K562 (cell line): ENCODE measurements at regions not wholly inside any gene's neighbourhood (a gene's known extent, or its start where the extent isn't known, plus 50 kb on each side); places are given as distances from the start of the nearest gene placed in this dataset.

Source experiments
- ATF4 ChIP-seq: fragments of 450-650 bp; formaldehyde crosslinking; IDR thresholded peaks from 2 replicates; pipeline ENCODE4 v1.4.0; 2022; ENCODE audit warnings: mild to moderate bottlenecking, moderate library complexity
- ETV1 ChIP-seq: fragments of 450-650 bp; conservative IDR thresholded peaks from 2 replicates; pipeline ENCODE4 v1.6.1; 2016; ENCODE audit warnings: missing genetic modification characterization, control low read depth, low read depth, missing compliant biosample characterization
- MYC ChIP-seq, 2 experiments: fragments of 250-450 bp in 1 of 2; sonication (Bioruptor Pico) in 1 of 2; IDR thresholded peaks; 2 replicates each; pipeline versions ENCODE4 v1.5.1 to v1.6.1; 2012 to 2021; ENCODE audit warnings: low read depth in 2 of 2, borderline replicate concordance in 1 of 2, improper control_type of control experiment in 1 of 2, low read length in 1 of 2, mild to moderate bottlenecking in 1 of 2, moderate library complexity in 1 of 2
- PCBP2 ChIP-seq: fragments of 200-400 bp; formaldehyde crosslinking; IDR thresholded peaks from 2 replicates; pipeline ENCODE4 v1.6.1; 2018; ENCODE audit warnings: low read length, low read depth, mild to moderate bottlenecking, moderate library complexity; ENCODE audit not compliant: poor library complexity, severe bottlenecking
- REST ChIP-seq, 2 experiments: fragments of 450-650 bp; formaldehyde crosslinking in 1 of 2; IDR thresholded peaks; 2 replicates each; pipeline versions ENCODE4 v1.4.0 to v1.6.1; 2014 to 2020; ENCODE audit warnings: mild to moderate bottlenecking in 2 of 2, borderline replicate concordance in 1 of 2, low read depth in 1 of 2
- TAF7 ChIP-seq: fragments of 450-650 bp; IDR thresholded peaks from 2 replicates; pipeline ENCODE4 v1.6.1; 2016; ENCODE audit warnings: missing genetic modification characterization, missing compliant biosample characterization
- TSHZ1 ChIP-seq: fragments of 250-450 bp; sonication (Bioruptor Pico); IDR thresholded peaks from 2 replicates; pipeline ENCODE4 v1.4.0; 2020; ENCODE audit warnings: mild to moderate bottlenecking, moderate library complexity
- ZNF175 ChIP-seq: fragments of 200-800 bp; sonication (Bioruptor generic); IDR thresholded peaks from 2 replicates; pipeline ENCODE4 v1.6.1; 2016; ENCODE audit warnings: low read depth, mild to moderate bottlenecking, missing genetic modification characterization, missing compliant biosample characterization
- ZNF239 ChIP-seq: fragments of 250-450 bp; sonication (Bioruptor Pico); IDR thresholded peaks from 2 replicates; pipeline ENCODE4 v1.4.0; 2020; ENCODE audit warnings: mild to moderate bottlenecking

- TF ChIP-seq REST (IDR thresholded peaks at IDR 0.05; ENCODE audit: borderline replicate concordance) (peak; percentile 88), REST (CRISPR knock-in tag; IDR thresholded peaks at IDR 0.05; ENCODE audit: low read depth) (0 out of 2 replicates have a peak, but pooled peaks have one; percentile 61), ZNF239 (CRISPR knock-in tag) (peak; percentile 89), PCBP2 (no peak), ZNF175 (CRISPR knock-in tag) (peak; percentile 99), TSHZ1 (CRISPR knock-in tag) (peak; percentile 91), ATF4 (CRISPR knock-in tag) (peak; percentile 71), MYC (IDR thresholded peaks at IDR 0.05; ENCODE audit: low read depth, low read length) (peak; percentile 86), MYC (CRISPR knock-in tag; IDR thresholded peaks at IDR 0.05; ENCODE audit: borderline replicate concordance, low read depth) (peak; percentile 97; the same call in 1 of the 2 replicates), TAF7 (tag) (peak; percentile 35; the same call in 1 of the 2 replicates), ETV1 (tag) (peak; percentile 38; the same call in 1 of the 2 replicates)
Measured at GRCh38 chr10:21078410-21079329, 181.6 kb upstream of the NEBL start (continued).
